GM12878 (cell line): ENCODE measurements at regions not wholly inside any gene's neighbourhood (a gene's known extent, or its start where the extent isn't known, plus 50 kb on each side); places are given as distances from the start of the nearest gene placed in this dataset.
A peak's percentile ranks its signal among the peaks of the same experiment; 100 is the strongest.

Experiments
- ATAC-seq: fragments of 200-7000 bp; cut with Tn5 transposase; 3 replicates; pipeline ENCODE4 v1.9.1; 2020; ENCODE audit warnings: mild to moderate bottlenecking, moderate library complexity
- BruUV-seq: library from RNA; stranded (reverse); fragments of 400-500 nt; replicated peaks from 2 replicates; lab custom pipeline; 2021; lab: Mats Ljungman, UMichigan
- CTCF ChIA-PET: fragments of 300-600 bp; sonication (Branson Sonifier 250); formaldehyde crosslinking; extraction: SDS; loops from one replicate; lab custom pipeline; 2021; ENCODE audit warnings: inconsistent platforms; lab: Yijun Ruan, JAX
- POLR2A ChIA-PET: fragments of 350-600 bp; formaldehyde crosslinking; extraction: SDS; loops from one replicate; lab custom pipeline; 2021; ENCODE audit warnings: inconsistent platforms; lab: Charles Lee
- RAD21 ChIA-PET: fragments of 300-600 bp; sonication (Branson Sonifier 250); formaldehyde crosslinking; loops from one replicate; lab custom pipeline; 2023; ENCODE audit warnings: antibody characterized with exemption; ENCODE audit not compliant: unreplicated experiment; lab: Charles Lee
- SMC1A ChIA-PET: fragments of 300-600 bp; sonication (Branson Sonifier 250); formaldehyde crosslinking; loops from one replicate; lab custom pipeline; 2023; ENCODE audit not compliant: unreplicated experiment, uncharacterized antibody; lab: Charles Lee
- DNase-seq: peaks from one replicate; pipeline ENCODE4 v3.0.0-alpha.2; 2011; ENCODE audit warnings: low read depth, low spot score
- FAIRE-seq: peaks from 3 replicates; lab custom pipeline; 2011; peaks lifted over from hg19 to GRCh38; lab: Jason Lieb, UNC
- H2AFZ ChIP-seq: 2 replicates; pipeline ENCODE4 v1.6.0; 2011; ENCODE audit warnings: low read depth, low read length, control low read depth; ENCODE audit not compliant: control insufficient read depth
- H3K27ac ChIP-seq: 2 replicates; pipeline ENCODE4 v1.5.1; 2011; ENCODE audit warnings: control low read depth; ENCODE audit not compliant: control insufficient read depth, insufficient read depth
- H3K27me3 ChIP-seq, 2 experiments: replicated peaks in 1 of 2; 2 replicates each; pipeline versions ENCODE4 v1.6.0 to v1.6.1; 2011; ENCODE audit warnings: low read length in 1 of 2; ENCODE audit not compliant: control insufficient read depth in 2 of 2, insufficient read depth in 2 of 2
- H3K36me3 ChIP-seq, 2 experiments: 2 replicates each; pipeline ENCODE4 v1.5.1; 2011; ENCODE audit warnings: low read length in 1 of 2; ENCODE audit not compliant: control insufficient read depth in 2 of 2, insufficient read depth in 2 of 2
- H3K4me1 ChIP-seq: 2 replicates; pipeline ENCODE4 v1.6.1; 2011; ENCODE audit warnings: mild to moderate bottlenecking, low read length, moderate library complexity, mixed read lengths; ENCODE audit not compliant: control insufficient read depth, insufficient read depth
- H3K4me2 ChIP-seq: 2 replicates; pipeline ENCODE4 v1.6.0; 2011; ENCODE audit warnings: control low read depth; ENCODE audit not compliant: control insufficient read depth, insufficient read depth
- H3K4me3 ChIP-seq: fragments of 200-600 bp; sonication (generic); 2 replicates; pipeline ENCODE4 v1.5.1; 2016
- H3K79me2 ChIP-seq: 2 replicates; pipeline ENCODE4 v1.6.0; 2011; ENCODE audit warnings: low read length; ENCODE audit not compliant: control insufficient read depth, insufficient read depth
- H3K9ac ChIP-seq: 2 replicates; pipeline ENCODE4 v1.8.0; 2011; ENCODE audit warnings: low read length, control low read depth, mixed read lengths; ENCODE audit not compliant: control insufficient read depth, insufficient read depth
- H3K9me3 ChIP-seq: replicated peaks from 3 replicates; pipeline ENCODE4 v1.5.1; 2011; ENCODE audit warnings: mild to moderate bottlenecking, low read length; ENCODE audit not compliant: control insufficient read depth, insufficient read depth
- H4K20me1 ChIP-seq: 2 replicates; pipeline ENCODE4 v1.6.0; 2011; ENCODE audit not compliant: control insufficient read depth, insufficient read depth
- CEBPB ChIP-seq, 2 experiments: fragments of 150-350 bp in 1 of 2; IDR thresholded peaks; 2 replicates each; pipeline ENCODE4 v1.6.1; 2012 to 2014; ENCODE audit warnings: low read depth in 2 of 2, low read length in 2 of 2, borderline replicate concordance in 1 of 2, inconsistent platforms in 1 of 2
- CREB1 ChIP-seq: IDR thresholded peaks from 2 replicates; pipeline ENCODE4 v1.6.1; 2012; ENCODE audit warnings: low read depth, mild to moderate bottlenecking, inconsistent platforms
- FOS ChIP-seq: IDR thresholded peaks from 3 replicates; pipeline ENCODE4 v1.6.1; 2011; ENCODE audit warnings: borderline replicate concordance; ENCODE audit not compliant: insufficient read length; ENCODE audit errors: extremely low read depth
- GATAD2B ChIP-seq: fragments of 450-650 bp; conservative IDR thresholded peaks from 2 replicates; pipeline ENCODE4 v1.6.1; 2017; ENCODE audit warnings: low read depth, mild to moderate bottlenecking, moderate library complexity
- HCFC1 ChIP-seq: fragments of 150-350 bp; IDR thresholded peaks from 2 replicates; pipeline ENCODE4 v1.6.1; 2014; ENCODE audit warnings: low read length
- HDAC6 ChIP-seq: fragments of 200-600 bp; sonication (generic); IDR thresholded peaks from one replicate; pipeline ENCODE4 v1.8.0; 2017; ENCODE audit warnings: antibody characterized with exemption; ENCODE audit not compliant: unreplicated experiment
- HDGF ChIP-seq: fragments of 450-650 bp; IDR thresholded peaks from 2 replicates; pipeline ENCODE4 v1.6.1; 2016; ENCODE audit warnings: antibody characterized with exemption
- PRDM15 ChIP-seq: fragments of 450-650 bp; formaldehyde crosslinking; IDR thresholded peaks from 2 replicates; pipeline ENCODE4 v1.4.0; 2020; ENCODE audit warnings: mild to moderate bottlenecking, moderate library complexity
- RFX5 ChIP-seq: IDR thresholded peaks from 2 replicates; pipeline ENCODE4 v1.6.1; 2011; ENCODE audit warnings: low read depth, low read length, improper control_type of control experiment
- SIX5 ChIP-seq: IDR thresholded peaks from 2 replicates; pipeline ENCODE4 v1.6.1; 2011; ENCODE audit warnings: mild to moderate bottlenecking, low read depth, low read length, moderate library complexity; ENCODE audit not compliant: severe bottlenecking
- SP1 ChIP-seq: IDR thresholded peaks from one replicate; pipeline ENCODE4 v1.6.1; 2011; ENCODE audit warnings: low read depth, low read length
- ZNF622 ChIP-seq: fragments of 450-650 bp; IDR thresholded peaks from 2 replicates; pipeline ENCODE4 v1.6.1; 2017; ENCODE audit warnings: mild to moderate bottlenecking, inconsistent platforms
- WGBS: methylation state at CpG from one replicate; pipeline ENCODE4 v1.1.6; 2016; ENCODE audit warnings: low lambda C conversion rate; ENCODE audit not compliant: insufficient replicate concordance, insufficient coverage; ENCODE audit errors: missing lambda C conversion rate; 5-methylcytosine and 5-hydroxymethylcytosine counted together
- in situ Hi-C: fragments of 300-500 bp; cut with MboI; formaldehyde crosslinking; loops from 9 replicates; pipeline ENCODE4 v1.14.3; 2018; ENCODE audit warnings: mixed read lengths
- intact Hi-C: fragments of 100-400 bp; cut with micrococcal nuclease; formaldehyde crosslinking; loops from one replicate; pipeline ENCODE4 v1.14.2; 2022; ENCODE audit not compliant: unreplicated experiment
- TF ChIP-seq, protein P1 (sequence below): fragments of 450-650 bp; IDR thresholded peaks from 2 replicates; pipeline ENCODE4 v1.6.1; 2016; ENCODE audit warnings: mild to moderate bottlenecking, moderate library complexity, borderline replicate concordance
- TF ChIP-seq, protein P2 (sequence below): fragments of 450-650 bp; IDR thresholded peaks from 2 replicates; pipeline ENCODE4 v1.6.1; 2017; ENCODE audit warnings: low read depth, mild to moderate bottlenecking, moderate library complexity

DNA sequence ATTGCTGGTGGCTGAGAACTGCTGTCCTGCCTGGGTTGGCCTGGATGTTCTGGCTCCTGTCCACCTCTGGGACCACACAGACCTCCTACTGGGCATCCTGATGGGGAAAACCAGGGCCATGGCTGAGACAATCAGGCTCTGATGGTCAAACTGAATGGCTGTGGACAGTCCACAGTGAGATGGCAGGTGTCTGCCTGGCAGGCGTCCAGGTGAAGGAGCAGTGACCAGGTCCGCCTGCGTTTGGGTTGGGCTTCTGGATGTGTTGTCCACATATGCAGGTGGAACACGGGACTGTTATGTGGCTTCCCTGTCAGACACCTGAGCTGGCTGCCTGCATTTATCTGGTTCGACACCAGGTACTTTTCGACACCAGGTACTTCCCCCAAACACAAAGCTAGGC, 241.7 kb downstream of the BUB3 start (continued):
- TF ChIP-seq CEBPB (IDR thresholded peaks at IDR 0.05; ENCODE audit: borderline replicate concordance in 1 of 2, low read depth in 2 of 2, low read length in 2 of 2) (no peak), ZNF622 (no peak), SIX5 (no peak), HDGF (no peak), FOS (no peak)
- TF ChIP-seq, protein P1, sequence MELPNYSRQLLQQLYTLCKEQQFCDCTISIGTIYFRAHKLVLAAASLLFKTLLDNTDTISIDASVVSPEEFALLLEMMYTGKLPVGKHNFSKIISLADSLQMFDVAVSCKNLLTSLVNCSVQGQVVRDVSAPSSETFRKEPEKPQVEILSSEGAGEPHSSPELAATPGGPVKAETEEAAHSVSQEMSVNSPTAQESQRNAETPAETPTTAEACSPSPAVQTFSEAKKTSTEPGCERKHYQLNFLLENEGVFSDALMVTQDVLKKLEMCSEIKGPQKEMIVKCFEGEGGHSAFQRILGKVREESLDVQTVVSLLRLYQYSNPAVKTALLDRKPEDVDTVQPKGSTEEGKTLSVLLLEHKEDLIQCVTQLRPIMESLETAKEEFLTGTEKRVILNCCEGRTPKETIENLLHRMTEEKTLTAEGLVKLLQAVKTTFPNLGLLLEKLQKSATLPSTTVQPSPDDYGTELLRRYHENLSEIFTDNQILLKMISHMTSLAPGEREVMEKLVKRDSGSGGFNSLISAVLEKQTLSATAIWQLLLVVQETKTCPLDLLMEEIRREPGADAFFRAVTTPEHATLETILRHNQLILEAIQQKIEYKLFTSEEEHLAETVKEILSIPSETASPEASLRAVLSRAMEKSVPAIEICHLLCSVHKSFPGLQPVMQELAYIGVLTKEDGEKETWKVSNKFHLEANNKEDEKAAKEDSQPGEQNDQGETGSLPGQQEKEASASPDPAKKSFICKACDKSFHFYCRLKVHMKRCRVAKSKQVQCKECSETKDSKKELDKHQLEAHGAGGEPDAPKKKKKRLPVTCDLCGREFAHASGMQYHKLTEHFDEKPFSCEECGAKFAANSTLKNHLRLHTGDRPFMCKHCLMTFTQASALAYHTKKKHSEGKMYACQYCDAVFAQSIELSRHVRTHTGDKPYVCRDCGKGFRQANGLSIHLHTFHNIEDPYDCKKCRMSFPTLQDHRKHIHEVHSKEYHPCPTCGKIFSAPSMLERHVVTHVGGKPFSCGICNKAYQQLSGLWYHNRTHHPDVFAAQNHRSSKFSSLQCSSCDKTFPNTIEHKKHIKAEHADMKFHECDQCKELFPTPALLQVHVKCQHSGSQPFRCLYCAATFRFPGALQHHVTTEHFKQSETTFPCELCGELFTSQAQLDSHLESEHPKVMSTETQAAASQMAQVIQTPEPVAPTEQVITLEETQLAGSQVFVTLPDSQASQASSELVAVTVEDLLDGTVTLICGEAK: no peak
- TF ChIP-seq, all 136 proteins: peak for 0

- H3K27ac ChIP-seq: peak overlapping the region; percentile 99
- H3K4me1 ChIP-seq: peaks cover 91% of the 10 kb centered on the region
- peak overlapping the region; percentile 63 for H3K9ac ChIP-seq
- H3K27me3 ChIP-seq: no peaks in the 10 kb centered on the region
- no peak overlapping the region for H3K4me3 ChIP-seq
- H3K36me3 ChIP-seq: no peaks in the 10 kb centered on the region
- intact Hi-C loops: loop anchor here (1.0 to 5.0 kb wide), 2 partner anchors 155 to 824 kb away; no protein-coding TSS in a partner anchor
- WGBS: 2% methylated on average over 4 of the region's 4 CpGs
- no peak overlapping the region for H2AFZ ChIP-seq
- ChIA-PET CTCF (interaction anchor here (1.1 to 2.3 kb wide), 2 partner anchors 17 to 160 kb away, joined by 3 to 7 read pairs; no protein-coding TSS in a partner anchor), SMC1A (interaction anchor here (1.2 to 3.6 kb wide), 8 partner anchors 9 to 437 kb away, joined by 3 to 16 read pairs (median 5); no protein-coding TSS in a partner anchor), RAD21 (interaction anchor here (1.3 to 2.2 kb wide), 2 partner anchors 11 to 155 kb away, joined by 3 to 17 read pairs; no protein-coding TSS in a partner anchor), POLR2A (interaction anchor here (0.7 to 1.6 kb wide), 2 partner anchors 9 to 242 kb away, joined by 3 to 5 read pairs; no protein-coding TSS in a partner anchor)
- H3K79me2 ChIP-seq: no peaks in the 10 kb centered on the region; the same call in 1 of the 2 replicates
- in situ Hi-C loops: loop anchor here (10.0 kb wide), 2 partner anchors 887 to 1327 kb away; no protein-coding TSS in a partner anchor
- no TSS peak for BruUV-seq
- H3K9me3 ChIP-seq: peaks cover 14% of the 10 kb centered on the region; the same call in 2 of the 3 replicates
- ATAC-seq (peak; percentile 77), DNase-seq (peak; percentile 99), FAIRE-seq (peak; percentile 81)
- no peaks in the 10 kb centered on the region for H4K20me1 ChIP-seq
- H3K4me2 ChIP-seq: peak overlapping the region; percentile 75
- TF ChIP-seq, protein P2, sequence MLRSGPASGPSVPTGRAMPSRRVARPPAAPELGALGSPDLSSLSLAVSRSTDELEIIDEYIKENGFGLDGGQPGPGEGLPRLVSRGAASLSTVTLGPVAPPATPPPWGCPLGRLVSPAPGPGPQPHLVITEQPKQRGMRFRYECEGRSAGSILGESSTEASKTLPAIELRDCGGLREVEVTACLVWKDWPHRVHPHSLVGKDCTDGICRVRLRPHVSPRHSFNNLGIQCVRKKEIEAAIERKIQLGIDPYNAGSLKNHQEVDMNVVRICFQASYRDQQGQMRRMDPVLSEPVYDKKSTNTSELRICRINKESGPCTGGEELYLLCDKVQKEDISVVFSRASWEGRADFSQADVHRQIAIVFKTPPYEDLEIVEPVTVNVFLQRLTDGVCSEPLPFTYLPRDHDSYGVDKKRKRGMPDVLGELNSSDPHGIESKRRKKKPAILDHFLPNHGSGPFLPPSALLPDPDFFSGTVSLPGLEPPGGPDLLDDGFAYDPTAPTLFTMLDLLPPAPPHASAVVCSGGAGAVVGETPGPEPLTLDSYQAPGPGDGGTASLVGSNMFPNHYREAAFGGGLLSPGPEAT: peak; percentile 98
- no peak for TF ChIP-seq HDAC6
- no peak for TF ChIP-seq RFX5
- no peak for TF ChIP-seq HCFC1
- no peak for TF ChIP-seq CREB1
- TF ChIP-seq PRDM15: no peak
- TF ChIP-seq SP1: peak; percentile 73
- no peak for TF ChIP-seq GATAD2B
Measured at GRCh38 chr10:123398180-123398591, 244.0 kb downstream of the BUB3 start.
